ENCODE measurements at regions not wholly inside any gene's neighbourhood (a gene's known extent, or its start where the extent isn't known, plus 50 kb on each side); places are given as distances from the start of the nearest gene placed in this dataset.

GRCh38 chrX:125628435-125628834 lies 308.8 kb downstream of the TEX13C start:
- Mint-ChIP-seq H3K4me1 (ENCODE audit: low read depth, unreplicated experiment) (peaks cover 4% of the 10 kb centered on the region), H3K27me3 (ENCODE audit: low read depth, unreplicated experiment) (no peaks in the 10 kb centered on the region), H3K9me3 (ENCODE audit: unreplicated experiment) (no peaks in the 10 kb centered on the region), H3K27ac (ENCODE audit: unreplicated experiment) (no peak overlapping the region), H3K4me3 (ENCODE audit: unreplicated experiment) (no peak overlapping the region), H3K36me3 (ENCODE audit: low read depth, unreplicated experiment) (no peaks in the 10 kb centered on the region)
- FAIRE-seq, result no peak
- H3K9ac ChIP-seq (ENCODE audit: low read length), result no peak overlapping the region
- H3K79me2 ChIP-seq (ENCODE audit: insufficient read depth, low read length), result no peaks in the 10 kb centered on the region
- H3K4me2 ChIP-seq (ENCODE audit: low read length), result no peak overlapping the region
- H3K4me1 ChIP-seq (ENCODE audit: insufficient read depth, low read length), result no peaks in the 10 kb centered on the region
- no peaks in the 10 kb centered on the region for H4K20me1 ChIP-seq (ENCODE audit: insufficient read depth, low read length)
- no peak for DNase-seq (ENCODE audit: low read depth)
- H2AFZ ChIP-seq (ENCODE audit: low read depth, low read length), result no peak overlapping the region
- no peaks in the 10 kb centered on the region for H3K27me3 ChIP-seq (ENCODE audit: insufficient read depth, low read length)
- no peak overlapping the region for H3K4me3 ChIP-seq (ENCODE audit: insufficient read depth, low read depth, low read length)
- no peaks in the 10 kb centered on the region for H3K36me3 ChIP-seq (ENCODE audit: insufficient read depth, low read length)
- TF ChIP-seq, protein P1, sequence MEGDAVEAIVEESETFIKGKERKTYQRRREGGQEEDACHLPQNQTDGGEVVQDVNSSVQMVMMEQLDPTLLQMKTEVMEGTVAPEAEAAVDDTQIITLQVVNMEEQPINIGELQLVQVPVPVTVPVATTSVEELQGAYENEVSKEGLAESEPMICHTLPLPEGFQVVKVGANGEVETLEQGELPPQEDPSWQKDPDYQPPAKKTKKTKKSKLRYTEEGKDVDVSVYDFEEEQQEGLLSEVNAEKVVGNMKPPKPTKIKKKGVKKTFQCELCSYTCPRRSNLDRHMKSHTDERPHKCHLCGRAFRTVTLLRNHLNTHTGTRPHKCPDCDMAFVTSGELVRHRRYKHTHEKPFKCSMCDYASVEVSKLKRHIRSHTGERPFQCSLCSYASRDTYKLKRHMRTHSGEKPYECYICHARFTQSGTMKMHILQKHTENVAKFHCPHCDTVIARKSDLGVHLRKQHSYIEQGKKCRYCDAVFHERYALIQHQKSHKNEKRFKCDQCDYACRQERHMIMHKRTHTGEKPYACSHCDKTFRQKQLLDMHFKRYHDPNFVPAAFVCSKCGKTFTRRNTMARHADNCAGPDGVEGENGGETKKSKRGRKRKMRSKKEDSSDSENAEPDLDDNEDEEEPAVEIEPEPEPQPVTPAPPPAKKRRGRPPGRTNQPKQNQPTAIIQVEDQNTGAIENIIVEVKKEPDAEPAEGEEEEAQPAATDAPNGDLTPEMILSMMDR (IDR thresholded peaks at IDR 0.05; ENCODE audit: insufficient read depth, low read depth, low read length), result no peak
- TF ChIP-seq EZH2 (IDR thresholded peaks at IDR 0.05; ENCODE audit: insufficient read depth, low read length), result no peak
- H3K9me3 ChIP-seq (ENCODE audit: insufficient read depth, low read depth, low read length), result no peaks in the 10 kb centered on the region
- no peak overlapping the region for H3K27ac ChIP-seq (ENCODE audit: low read depth, low read length)

GRCh38 chrX:125641405-125641804 lies 321.7 kb downstream of the TEX13C start:
- Histone ChIP-seq H4K20me1 (ENCODE audit: insufficient read depth, low read length) (no peaks in the 10 kb centered on the region), H3K9me3 (ENCODE audit: insufficient read depth, low read depth, low read length) (no peaks in the 10 kb centered on the region), H3K9ac (ENCODE audit: low read length) (no peak overlapping the region), H3K4me2 (ENCODE audit: low read length) (no peak overlapping the region), H3K27me3 (ENCODE audit: insufficient read depth, low read length) (no peaks in the 10 kb centered on the region), H3K4me3 (ENCODE audit: insufficient read depth, low read depth, low read length) (no peak overlapping the region), H3K79me2 (ENCODE audit: insufficient read depth, low read length) (no peaks in the 10 kb centered on the region), H3K36me3 (ENCODE audit: insufficient read depth, low read length) (no peaks in the 10 kb centered on the region), H3K4me1 (ENCODE audit: insufficient read depth, low read length) (no peaks in the 10 kb centered on the region), H3K27ac (ENCODE audit: low read depth, low read length) (no peak overlapping the region), H2AFZ (ENCODE audit: low read depth, low read length) (no peak overlapping the region)
- FAIRE-seq (peak; percentile 93), DNase-seq (ENCODE audit: low read depth) (no peak)
- Mint-ChIP-seq H3K36me3 (ENCODE audit: low read depth, unreplicated experiment) (no peaks in the 10 kb centered on the region), H3K9me3 (ENCODE audit: unreplicated experiment) (peaks cover 2% of the 10 kb centered on the region), H3K4me1 (ENCODE audit: low read depth, unreplicated experiment) (no peaks in the 10 kb centered on the region), H3K27me3 (ENCODE audit: low read depth, unreplicated experiment) (no peaks in the 10 kb centered on the region), H3K27ac (ENCODE audit: unreplicated experiment) (no peak overlapping the region), H3K4me3 (ENCODE audit: unreplicated experiment) (no peak overlapping the region)
- TF ChIP-seq, protein P1 (IDR thresholded peaks at IDR 0.05; ENCODE audit: insufficient read depth, low read depth, low read length), result no peak
- no peak for TF ChIP-seq EZH2 (IDR thresholded peaks at IDR 0.05; ENCODE audit: insufficient read depth, low read length)

- H3K4me1 ChIP-seq (ENCODE audit: insufficient read depth, low read length), result no peaks in the 10 kb centered on the region
- H3K79me2 ChIP-seq (ENCODE audit: insufficient read depth, low read length), result no peaks in the 10 kb centered on the region
- no peak overlapping the region for H3K27ac ChIP-seq (ENCODE audit: low read depth, low read length)
- no peak for TF ChIP-seq EZH2 (IDR thresholded peaks at IDR 0.05; ENCODE audit: insufficient read depth, low read length)
- Mint-ChIP-seq H3K27ac (ENCODE audit: unreplicated experiment) (no peak overlapping the region), H3K4me3 (ENCODE audit: unreplicated experiment) (no peak overlapping the region), H3K36me3 (ENCODE audit: low read depth, unreplicated experiment) (no peaks in the 10 kb centered on the region), H3K27me3 (ENCODE audit: low read depth, unreplicated experiment) (no peaks in the 10 kb centered on the region), H3K4me1 (ENCODE audit: low read depth, unreplicated experiment) (peaks cover under 1% of the 10 kb centered on the region), H3K9me3 (ENCODE audit: unreplicated experiment) (peaks cover 2% of the 10 kb centered on the region)
- no peaks in the 10 kb centered on the region for H3K9me3 ChIP-seq (ENCODE audit: insufficient read depth, low read depth, low read length)
- H3K36me3 ChIP-seq (ENCODE audit: insufficient read depth, low read length), result no peaks in the 10 kb centered on the region
- no peaks in the 10 kb centered on the region for H4K20me1 ChIP-seq (ENCODE audit: insufficient read depth, low read length)
- no peak overlapping the region for H3K4me2 ChIP-seq (ENCODE audit: low read length)
- DNase-seq (ENCODE audit: low read depth), result no peak
- no peak overlapping the region for H2AFZ ChIP-seq (ENCODE audit: low read depth, low read length)
- no peak overlapping the region for H3K4me3 ChIP-seq (ENCODE audit: insufficient read depth, low read depth, low read length)
- H3K9ac ChIP-seq (ENCODE audit: low read length), result no peak overlapping the region
- FAIRE-seq, result no peak
- no peaks in the 10 kb centered on the region for H3K27me3 ChIP-seq (ENCODE audit: insufficient read depth, low read length)
Measured at GRCh38 chrX:125646195-125646594, 326.5 kb downstream of the TEX13C start.

Data from astrocyte (in vitro differentiated cells and primary cell).